ENCODE measurements at regions not wholly inside any gene's neighbourhood (a gene's known extent, or its start where the extent isn't known, plus 50 kb on each side); places are given as distances from the start of the nearest gene placed in this dataset.

DNA sequence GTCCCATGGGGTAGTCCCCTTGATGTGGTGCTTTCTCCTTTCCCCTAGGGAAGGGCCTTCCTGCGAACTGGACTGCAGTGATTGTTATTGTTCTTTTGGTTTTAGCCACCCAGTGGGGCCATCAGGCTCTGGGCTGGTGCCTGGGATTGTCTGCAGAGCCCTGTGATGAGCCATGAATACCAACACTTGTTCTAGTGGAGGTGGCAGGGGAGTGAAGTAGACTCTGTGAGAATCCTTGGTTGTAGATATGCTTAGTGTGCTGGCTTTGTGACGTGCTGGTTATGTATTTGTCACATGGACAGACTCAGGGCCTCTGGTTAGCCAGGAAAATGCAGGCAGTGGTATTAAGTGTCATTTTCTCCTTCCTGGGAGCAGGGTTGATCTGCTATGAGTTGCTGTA lies 51.8 kb upstream of the NDUFB4 start:
- no peak overlapping the region for H3K4me2 ChIP-seq (ENCODE audit: low read depth, low read length, poor library complexity, severe bottlenecking)
- H3F3A ChIP-seq (ENCODE audit: low read depth), result no peaks in the 10 kb centered on the region
- no peaks in the 10 kb centered on the region for H4K20me1 ChIP-seq (ENCODE audit: insufficient read depth, low read length, poor library complexity, severe bottlenecking)
- H3K9me2 ChIP-seq (replicated peaks; ENCODE audit: low read depth, low read length), result no peaks in the 10 kb centered on the region
- TF ChIP-seq EZH2phosphoT487 (IDR thresholded peaks at IDR 0.05; ENCODE audit: borderline replicate concordance), result no peak
- TF ChIP-seq, protein P1, sequence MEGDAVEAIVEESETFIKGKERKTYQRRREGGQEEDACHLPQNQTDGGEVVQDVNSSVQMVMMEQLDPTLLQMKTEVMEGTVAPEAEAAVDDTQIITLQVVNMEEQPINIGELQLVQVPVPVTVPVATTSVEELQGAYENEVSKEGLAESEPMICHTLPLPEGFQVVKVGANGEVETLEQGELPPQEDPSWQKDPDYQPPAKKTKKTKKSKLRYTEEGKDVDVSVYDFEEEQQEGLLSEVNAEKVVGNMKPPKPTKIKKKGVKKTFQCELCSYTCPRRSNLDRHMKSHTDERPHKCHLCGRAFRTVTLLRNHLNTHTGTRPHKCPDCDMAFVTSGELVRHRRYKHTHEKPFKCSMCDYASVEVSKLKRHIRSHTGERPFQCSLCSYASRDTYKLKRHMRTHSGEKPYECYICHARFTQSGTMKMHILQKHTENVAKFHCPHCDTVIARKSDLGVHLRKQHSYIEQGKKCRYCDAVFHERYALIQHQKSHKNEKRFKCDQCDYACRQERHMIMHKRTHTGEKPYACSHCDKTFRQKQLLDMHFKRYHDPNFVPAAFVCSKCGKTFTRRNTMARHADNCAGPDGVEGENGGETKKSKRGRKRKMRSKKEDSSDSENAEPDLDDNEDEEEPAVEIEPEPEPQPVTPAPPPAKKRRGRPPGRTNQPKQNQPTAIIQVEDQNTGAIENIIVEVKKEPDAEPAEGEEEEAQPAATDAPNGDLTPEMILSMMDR (conservative IDR thresholded peaks at IDR 0.05; ENCODE audit: low read length), result no peak
- H3K36me3 ChIP-seq (ENCODE audit: insufficient read depth, low read length), result no peaks in the 10 kb centered on the region
- no peaks in the 10 kb centered on the region for H3K4me1 ChIP-seq (ENCODE audit: insufficient read depth, low read length, poor library complexity, severe bottlenecking)
- H3K9ac ChIP-seq (ENCODE audit: low read depth, low read length, poor library complexity, severe bottlenecking), result no peak overlapping the region
- H3K27me3 ChIP-seq (ENCODE audit: insufficient read depth, low read length, poor library complexity, severe bottlenecking), result no peaks in the 10 kb centered on the region
- 0 out of 2 replicates have a peak, but pooled peaks cover 3% of the 10 kb centered on the region for H3K9me3 ChIP-seq (ENCODE audit: insufficient read depth, low read depth, low read length)
- H3K79me2 ChIP-seq (ENCODE audit: insufficient read depth, low read length), result no peaks in the 10 kb centered on the region
- H2AFZ ChIP-seq (ENCODE audit: low read length), result no peak overlapping the region
- no peak overlapping the region for H3K4me3 ChIP-seq (ENCODE audit: low read length, poor library complexity, severe bottlenecking)

DNA sequence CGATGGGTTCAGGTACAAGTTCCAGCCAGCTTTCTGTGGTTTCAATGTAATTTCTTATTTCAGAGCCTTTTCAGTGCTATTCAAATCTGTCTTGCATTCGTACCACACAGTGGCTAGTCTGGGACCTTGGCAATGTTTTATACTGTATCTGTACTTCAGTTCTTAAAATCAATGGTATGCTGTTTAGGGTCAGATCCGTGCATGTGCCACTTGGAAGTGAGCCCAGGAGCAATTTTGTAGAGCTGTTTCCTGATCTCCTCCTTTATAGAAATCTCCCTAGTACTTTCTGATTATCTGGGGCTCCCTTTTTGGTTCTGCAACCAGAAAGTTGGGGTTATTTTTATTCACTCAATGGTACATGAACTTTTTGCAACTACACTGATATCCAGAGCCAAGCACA lies 59.5 kb upstream of the NDUFB4 start:
- no peaks in the 10 kb centered on the region for H4K20me1 ChIP-seq (ENCODE audit: insufficient read depth, low read length, poor library complexity, severe bottlenecking)
- H2AFZ ChIP-seq (ENCODE audit: low read length), result no peak overlapping the region
- no peaks in the 10 kb centered on the region for H3K79me2 ChIP-seq (ENCODE audit: insufficient read depth, low read length)
- H3K36me3 ChIP-seq (ENCODE audit: insufficient read depth, low read length), result no peaks in the 10 kb centered on the region
- H3K9ac ChIP-seq (ENCODE audit: low read depth, low read length, poor library complexity, severe bottlenecking), result no peak overlapping the region
- H3F3A ChIP-seq (ENCODE audit: low read depth), result no peaks in the 10 kb centered on the region
- no peak overlapping the region for H3K4me2 ChIP-seq (ENCODE audit: low read depth, low read length, poor library complexity, severe bottlenecking)
- no peaks in the 10 kb centered on the region for H3K9me2 ChIP-seq (replicated peaks; ENCODE audit: low read depth, low read length)
- TF ChIP-seq EZH2phosphoT487 (IDR thresholded peaks at IDR 0.05; ENCODE audit: borderline replicate concordance), result no peak
- TF ChIP-seq, protein P1 (conservative IDR thresholded peaks at IDR 0.05; ENCODE audit: low read length), result no peak
- no peaks in the 10 kb centered on the region for H3K27me3 ChIP-seq (ENCODE audit: insufficient read depth, low read length, poor library complexity, severe bottlenecking)
- 0 out of 2 replicates have a peak, but pooled peaks cover 3% of the 10 kb centered on the region for H3K9me3 ChIP-seq (ENCODE audit: insufficient read depth, low read depth, low read length)
- no peak overlapping the region for H3K4me3 ChIP-seq (ENCODE audit: low read length, poor library complexity, severe bottlenecking)
- H3K4me1 ChIP-seq (ENCODE audit: insufficient read depth, low read length, poor library complexity, severe bottlenecking), result no peaks in the 10 kb centered on the region

DNA sequence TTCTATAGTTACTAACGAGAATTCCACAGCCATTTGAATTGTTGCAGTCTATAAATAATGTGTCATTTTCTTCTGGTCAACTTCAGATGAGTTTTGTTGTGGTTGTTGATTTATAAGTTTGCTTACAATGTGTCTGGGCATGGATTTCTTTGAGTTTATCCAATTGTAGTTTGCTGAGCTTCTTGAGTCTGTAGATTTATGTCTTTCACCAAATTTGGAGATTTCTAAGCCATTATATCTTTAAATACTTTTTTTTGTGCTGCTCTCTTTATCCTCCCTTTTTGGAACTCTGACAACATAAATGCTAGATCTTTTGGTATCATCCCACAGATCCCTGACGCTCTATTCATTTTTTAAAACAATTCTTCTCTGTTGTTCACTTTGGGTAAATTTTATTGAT lies 63.2 kb upstream of the NDUFB4 start:
- Histone ChIP-seq H3K9me2 (replicated peaks; ENCODE audit: low read depth, low read length) (no peaks in the 10 kb centered on the region), H3F3A (ENCODE audit: low read depth) (no peaks in the 10 kb centered on the region), H3K79me2 (ENCODE audit: insufficient read depth, low read length) (no peaks in the 10 kb centered on the region), H3K36me3 (ENCODE audit: insufficient read depth, low read length) (no peaks in the 10 kb centered on the region), H3K4me2 (ENCODE audit: low read depth, low read length, poor library complexity, severe bottlenecking) (no peak overlapping the region), H2AFZ (ENCODE audit: low read length) (no peak overlapping the region), H3K9ac (ENCODE audit: low read depth, low read length, poor library complexity, severe bottlenecking) (no peak overlapping the region), H4K20me1 (ENCODE audit: insufficient read depth, low read length, poor library complexity, severe bottlenecking) (no peaks in the 10 kb centered on the region), H3K4me1 (ENCODE audit: insufficient read depth, low read length, poor library complexity, severe bottlenecking) (no peaks in the 10 kb centered on the region), H3K27me3 (ENCODE audit: insufficient read depth, low read length, poor library complexity, severe bottlenecking) (no peaks in the 10 kb centered on the region), H3K9me3 (ENCODE audit: insufficient read depth, low read depth, low read length) (no peaks in the 10 kb centered on the region), H3K4me3 (ENCODE audit: low read length, poor library complexity, severe bottlenecking) (no peak overlapping the region)
- TF ChIP-seq EZH2phosphoT487 (IDR thresholded peaks at IDR 0.05; ENCODE audit: borderline replicate concordance), result no peak
- TF ChIP-seq, protein P1 (conservative IDR thresholded peaks at IDR 0.05; ENCODE audit: low read length), result no peak
